Endodermal cell (in vitro differentiated cells): ENCODE measurements at regions not wholly inside any gene's neighbourhood (a gene's known extent, or its start where the extent isn't known, plus 50 kb on each side); places are given as distances from the start of the nearest gene placed in this dataset.

Experiments
- DNase-seq: peaks from one replicate; pipeline ENCODE4 v3.0.0-alpha.2; 2017
- H3K27ac ChIP-seq: 2 replicates; pipeline ENCODE4 v1.5.1; 2013; ENCODE audit warnings: mild to moderate bottlenecking, low read depth, low read length, moderate library complexity
- H3K27me3 ChIP-seq: 2 replicates; pipeline ENCODE4 v1.6.1; 2013; ENCODE audit warnings: mild to moderate bottlenecking, low read length, moderate library complexity; ENCODE audit not compliant: insufficient read depth, control insufficient read depth, poor library complexity, severe bottlenecking
- H3K36me3 ChIP-seq: 2 replicates; pipeline ENCODE4 v1.7.0; 2013; ENCODE audit warnings: mild to moderate bottlenecking, low read length, moderate library complexity; ENCODE audit not compliant: control insufficient read depth, insufficient read depth
- H3K4me1 ChIP-seq: one replicate; pipeline ENCODE4 v1.7.0; 2013; ENCODE audit warnings: low read length; ENCODE audit not compliant: control insufficient read depth, insufficient read depth
- H3K4me3 ChIP-seq: 2 replicates; pipeline ENCODE4 v1.5.1; 2013; ENCODE audit warnings: mild to moderate bottlenecking, low read length, moderate library complexity
- H3K9ac ChIP-seq: 2 replicates; pipeline ENCODE4 v1.6.1; 2013; ENCODE audit warnings: mild to moderate bottlenecking, low read length, moderate library complexity; ENCODE audit not compliant: poor library complexity, severe bottlenecking; ENCODE audit errors: extremely low read depth
- H3K9me3 ChIP-seq: 2 replicates; pipeline ENCODE4 v1.6.1; 2013; ENCODE audit warnings: mild to moderate bottlenecking, low read length, moderate library complexity; ENCODE audit not compliant: control insufficient read depth
- H3K27ac Mint-ChIP-seq: 2 replicates; pipeline ENCODE4 v1.8.0; 2020; ENCODE audit warnings: mixed read lengths
- H3K27me3 Mint-ChIP-seq: 2 replicates; pipeline ENCODE4 v1.8.0; 2021; ENCODE audit warnings: mild to moderate bottlenecking, mixed read lengths; ENCODE audit not compliant: insufficient read depth
- H3K36me3 Mint-ChIP-seq: 2 replicates; pipeline ENCODE4 v1.8.0; 2020; ENCODE audit warnings: low read depth, mixed read lengths
- H3K4me1 Mint-ChIP-seq: 2 replicates; pipeline ENCODE4 v1.8.0; 2020; ENCODE audit warnings: mixed read lengths
- H3K4me3 Mint-ChIP-seq: 2 replicates; pipeline ENCODE4 v1.8.0; 2020; ENCODE audit warnings: mild to moderate bottlenecking, moderate library complexity, mixed read lengths
- H3K9me3 Mint-ChIP-seq: 2 replicates; pipeline ENCODE4 v1.8.0; 2020; ENCODE audit warnings: mild to moderate bottlenecking, mixed read lengths
- CTCF ChIP-seq: fragments of 200-600 bp; sonication (generic); conservative IDR thresholded peaks from 2 replicates; pipeline ENCODE4 v1.5.0; 2021; ENCODE audit warnings: antibody characterized with exemption, mild to moderate bottlenecking
- WGBS, 2 experiments: methylation state at CpG; one replicate each; pipeline versions ENCODE4 v1.1.5 to v1.1.7; 2013; ENCODE audit warnings: missing lambda C conversion rate in 2 of 2, mixed read lengths in 1 of 2; ENCODE audit not compliant: insufficient coverage in 1 of 2, insufficient read length in 1 of 2; 5-methylcytosine and 5-hydroxymethylcytosine counted together

GRCh38 chrX:925094-925493 lies 287.4 kb downstream of the CRLF2 start:
- Histone ChIP-seq H3K27me3 (no peaks in the 10 kb centered on the region), H3K9ac (no peak overlapping the region), H3K36me3 (no peaks in the 10 kb centered on the region), H3K27ac (no peak overlapping the region), H3K9me3 (no peaks in the 10 kb centered on the region), H3K4me3 (no peak overlapping the region), H3K4me1 (no peaks in the 10 kb centered on the region)
- Mint-ChIP-seq H3K36me3 (no peaks in the 10 kb centered on the region), H3K4me1 (no peaks in the 10 kb centered on the region), H3K27ac (no peak overlapping the region), H3K27me3 (peaks cover 4% of the 10 kb centered on the region), H3K4me3 (no peak overlapping the region), H3K9me3 (peaks cover 4% of the 10 kb centered on the region)
- no peak for DNase-seq
- 63 to 67% methylated on average over 2 of the region's 2 CpGs for WGBS, 2 experiments
- no peak for TF ChIP-seq CTCF

GRCh38 chrX:924017-924416 lies 288.4 kb downstream of the CRLF2 start:
- no peaks in the 10 kb centered on the region for H3K4me1 ChIP-seq
- H3K4me3 ChIP-seq: no peak overlapping the region
- Mint-ChIP-seq H3K4me1 (no peaks in the 10 kb centered on the region), H3K27ac (no peak overlapping the region), H3K9me3 (no peaks in the 10 kb centered on the region), H3K4me3 (no peak overlapping the region), H3K36me3 (no peaks in the 10 kb centered on the region), H3K27me3 (peaks cover 4% of the 10 kb centered on the region)
- no peaks in the 10 kb centered on the region for H3K27me3 ChIP-seq
- 65 to 68% methylated on average over 2 of the region's 2 CpGs for WGBS, 2 experiments
- TF ChIP-seq CTCF: no peak
- no peak for DNase-seq
- no peaks in the 10 kb centered on the region for H3K36me3 ChIP-seq
- H3K9ac ChIP-seq: no peak overlapping the region
- H3K9me3 ChIP-seq: no peaks in the 10 kb centered on the region
- H3K27ac ChIP-seq: no peak overlapping the region

DNA sequence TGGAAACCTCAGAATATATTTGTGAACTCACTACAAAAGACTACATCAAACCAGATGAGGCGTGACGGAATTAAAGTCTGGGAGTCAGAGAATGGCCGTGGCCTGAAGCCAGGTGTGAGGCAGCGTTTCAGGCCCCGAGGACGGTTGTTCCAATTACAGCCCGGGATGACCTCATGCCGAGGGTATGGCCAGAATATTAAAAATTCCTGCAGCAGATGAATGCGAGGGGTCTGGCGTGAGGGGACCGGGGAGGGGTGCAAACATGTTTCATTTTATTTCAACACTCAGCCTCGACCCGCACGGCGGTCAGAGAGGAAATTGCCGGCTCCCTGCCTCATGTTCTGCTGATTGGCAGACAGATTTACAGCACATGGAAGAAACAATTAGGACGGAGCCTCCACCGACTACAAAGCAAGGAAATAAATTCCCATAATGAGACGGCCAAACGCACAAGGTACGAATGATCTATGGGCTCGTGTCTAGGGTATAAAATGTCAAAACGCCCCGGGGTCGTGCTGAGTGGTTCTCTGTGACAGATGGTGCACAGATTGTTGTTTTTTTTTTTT lies 289.7 kb downstream of the SHOX start:
- Histone ChIP-seq H3K27me3 (no peaks in the 10 kb centered on the region), H3K9me3 (no peaks in the 10 kb centered on the region), H3K4me1 (no peaks in the 10 kb centered on the region), H3K27ac (peak overlapping the region; percentile 12), H3K36me3 (no peaks in the 10 kb centered on the region), H3K4me3 (no peak overlapping the region), H3K9ac (no peak overlapping the region)
- H3K4me1 Mint-ChIP-seq: no peaks in the 10 kb centered on the region
- H3K9me3 Mint-ChIP-seq: no peaks in the 10 kb centered on the region
- H3K27ac Mint-ChIP-seq: no peak overlapping the region
- H3K4me3 Mint-ChIP-seq: no peak overlapping the region
- TF ChIP-seq CTCF: no peak
- no peak for DNase-seq
- 91 to 92% methylated on average over 19 to 25 of the region's 25 CpGs for WGBS, 2 experiments
- H3K36me3 Mint-ChIP-seq: no peaks in the 10 kb centered on the region
- H3K27me3 Mint-ChIP-seq: no peaks in the 10 kb centered on the region
